ENCODE measurements at regions not wholly inside any gene's neighbourhood (a gene's known extent, or its start where the extent isn't known, plus 50 kb on each side); places are given as distances from the start of the nearest gene placed in this dataset.

DNA sequence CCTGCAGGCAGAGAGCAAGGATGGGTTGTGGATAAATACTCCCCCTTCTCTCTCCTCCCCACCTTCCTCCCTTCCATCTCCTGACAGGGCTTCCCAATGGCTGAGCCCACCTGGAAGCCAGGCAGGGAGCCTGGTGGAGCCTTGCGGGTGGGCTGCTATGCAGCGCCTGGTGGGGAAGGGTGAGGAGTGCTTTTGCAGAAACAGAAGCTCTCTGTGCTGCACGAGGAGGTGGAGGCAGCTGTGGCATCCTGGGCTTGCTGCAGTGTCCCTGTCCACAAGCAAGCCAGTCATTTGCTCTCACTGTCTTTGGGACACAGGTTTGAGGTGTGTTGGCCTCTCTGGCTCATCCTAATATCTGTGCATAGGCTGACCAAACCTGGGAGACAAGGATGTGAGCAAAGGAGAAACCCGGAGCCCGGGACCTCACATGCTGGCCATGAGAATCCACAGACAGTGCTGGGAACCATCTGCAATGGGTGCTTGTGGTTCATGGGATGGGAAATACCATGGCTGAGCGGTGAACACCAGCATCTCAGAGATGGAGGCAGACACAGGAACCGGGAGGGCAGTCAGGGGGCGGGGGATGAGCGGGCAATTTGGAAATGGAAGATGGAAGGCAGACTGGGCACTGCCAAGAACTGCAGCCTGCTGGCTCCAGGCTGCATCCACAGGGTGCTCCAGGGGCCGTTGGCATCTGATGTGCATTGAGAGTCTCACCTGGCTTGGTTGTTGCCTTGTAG is 364.2 kb downstream of the GLRX3 start:
- DNase-seq (ENCODE audit: extremely low spot score) = no peak
- no peak for TF ChIP-seq BHLHE40 (IDR thresholded peaks at IDR 0.05; ENCODE audit: borderline replicate concordance)
- TF ChIP-seq LEF1 (IDR thresholded peaks at IDR 0.05; ENCODE audit: borderline replicate concordance) = no peak
- no peak for TF ChIP-seq ARNT (IDR thresholded peaks at IDR 0.05)
- TF ChIP-seq FOXA1 (IDR thresholded peaks at IDR 0.05) = no peak
- TF ChIP-seq FOXK2 (IDR thresholded peaks at IDR 0.05) = no peak
- no peak for TF ChIP-seq NFRKB (IDR thresholded peaks at IDR 0.05)
- TF ChIP-seq CTBP1 (IDR thresholded peaks at IDR 0.05; ENCODE audit: borderline replicate concordance) = no peak
- TF ChIP-seq L3MBTL2 (conservative IDR thresholded peaks at IDR 0.05) = no peak
- no peak for TF ChIP-seq HDGF (IDR thresholded peaks at IDR 0.05; ENCODE audit: borderline replicate concordance)
- TF ChIP-seq TARDBP (IDR thresholded peaks at IDR 0.05) = no peak
- ChIA-PET CTCF (no interaction called here), POLR2A (no interaction called here)

DNA sequence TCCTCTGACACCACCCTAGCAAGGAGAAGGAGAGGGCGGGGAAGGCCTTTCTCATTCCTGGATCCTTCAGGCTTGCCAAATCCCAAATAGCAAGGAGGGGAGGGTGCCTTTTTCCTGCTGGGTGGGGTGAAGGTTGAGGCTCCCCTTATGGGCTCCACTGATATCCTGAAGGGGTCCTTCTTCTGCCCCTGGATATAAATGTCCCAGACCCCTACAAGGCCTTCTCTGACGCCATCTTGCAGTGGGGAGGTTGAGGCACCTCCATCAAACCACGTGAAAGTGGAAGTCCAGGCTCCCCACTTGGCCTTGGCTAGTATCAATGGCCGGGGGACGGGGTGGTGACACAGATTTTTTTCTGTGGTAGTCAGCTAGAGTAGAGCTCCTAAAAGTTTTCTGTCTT is 371.3 kb downstream of the GLRX3 start:
- ChIA-PET POLR2A (interaction anchor here (0.6 kb wide), 1 partner anchor 48 kb away, joined by 3 read pairs; no protein-coding TSS in a partner anchor), CTCF (no interaction called here)
- TF ChIP-seq, protein P1, sequence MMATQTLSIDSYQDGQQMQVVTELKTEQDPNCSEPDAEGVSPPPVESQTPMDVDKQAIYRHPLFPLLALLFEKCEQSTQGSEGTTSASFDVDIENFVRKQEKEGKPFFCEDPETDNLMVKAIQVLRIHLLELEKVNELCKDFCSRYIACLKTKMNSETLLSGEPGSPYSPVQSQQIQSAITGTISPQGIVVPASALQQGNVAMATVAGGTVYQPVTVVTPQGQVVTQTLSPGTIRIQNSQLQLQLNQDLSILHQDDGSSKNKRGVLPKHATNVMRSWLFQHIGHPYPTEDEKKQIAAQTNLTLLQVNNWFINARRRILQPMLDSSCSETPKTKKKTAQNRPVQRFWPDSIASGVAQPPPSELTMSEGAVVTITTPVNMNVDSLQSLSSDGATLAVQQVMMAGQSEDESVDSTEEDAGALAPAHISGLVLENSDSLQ (IDR thresholded peaks at IDR 0.05) = no peak
- TF ChIP-seq HDGF (IDR thresholded peaks at IDR 0.05; ENCODE audit: borderline replicate concordance) (no peak), FOXM1 (IDR thresholded peaks at IDR 0.05; ENCODE audit: borderline replicate concordance) (no peak), L3MBTL2 (conservative IDR thresholded peaks at IDR 0.05) (no peak), TARDBP (IDR thresholded peaks at IDR 0.05) (no peak), FOXA1 (IDR thresholded peaks at IDR 0.05) (no peak), BHLHE40 (IDR thresholded peaks at IDR 0.05; ENCODE audit: borderline replicate concordance) (no peak), LEF1 (IDR thresholded peaks at IDR 0.05; ENCODE audit: borderline replicate concordance) (no peak), NFRKB (IDR thresholded peaks at IDR 0.05) (no peak), ELF4 (IDR thresholded peaks at IDR 0.05) (no peak), SUZ12 (IDR thresholded peaks at IDR 0.05) (no peak), FOXK2 (IDR thresholded peaks at IDR 0.05) (no peak), ZNF384 (IDR thresholded peaks at IDR 0.05) (no peak), CTBP1 (IDR thresholded peaks at IDR 0.05; ENCODE audit: borderline replicate concordance) (no peak), SP1 (IDR thresholded peaks at IDR 0.05) (no peak), ARNT (IDR thresholded peaks at IDR 0.05) (no peak)
- no peak for DNase-seq (ENCODE audit: extremely low spot score)

DNA sequence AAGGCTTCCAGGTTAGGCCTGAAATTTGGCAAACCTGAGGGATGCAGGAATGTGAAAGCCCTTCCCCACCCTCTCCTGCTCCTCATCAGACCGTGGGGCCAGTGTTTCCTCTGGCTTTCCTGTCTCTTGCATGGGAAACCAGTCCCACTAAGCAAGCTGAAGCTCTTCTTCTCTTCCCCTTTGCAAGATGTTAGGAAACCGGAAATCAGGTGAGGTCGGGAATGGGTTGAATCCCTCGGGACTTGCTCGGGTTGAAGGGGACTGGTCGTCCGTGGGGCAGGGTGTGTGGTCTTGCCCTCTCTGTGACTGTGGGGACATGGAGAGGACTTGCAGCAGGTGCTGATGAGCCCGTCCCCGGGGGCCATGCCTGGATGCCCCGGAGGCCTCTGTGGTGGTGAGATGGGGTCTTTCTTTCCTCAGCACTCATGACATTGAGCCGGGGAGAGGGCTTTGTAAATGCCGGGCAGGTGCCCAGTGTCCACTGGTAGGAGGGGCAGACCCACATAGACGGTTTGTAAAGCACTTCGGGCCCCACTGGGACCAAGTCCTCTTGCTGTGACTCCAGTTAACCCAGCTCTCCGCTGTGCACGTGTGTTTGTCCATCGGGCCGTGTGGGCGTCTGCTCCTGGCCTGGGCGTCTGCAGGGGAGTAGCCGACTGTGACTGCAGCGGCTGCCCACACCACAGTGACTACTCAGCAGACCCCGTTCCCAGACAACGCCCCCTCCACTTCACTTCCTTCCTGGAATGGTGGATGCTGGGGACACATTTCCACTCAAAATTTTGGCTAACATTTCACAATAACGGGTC is 373.9 kb downstream of the GLRX3 start:
- no peak for TF ChIP-seq ELF4 (IDR thresholded peaks at IDR 0.05)
- TF ChIP-seq CTBP1 (IDR thresholded peaks at IDR 0.05; ENCODE audit: borderline replicate concordance) = no peak
- TF ChIP-seq FOXM1 (IDR thresholded peaks at IDR 0.05; ENCODE audit: borderline replicate concordance) = no peak
- no peak for TF ChIP-seq HDGF (IDR thresholded peaks at IDR 0.05; ENCODE audit: borderline replicate concordance)
- TF ChIP-seq BHLHE40 (IDR thresholded peaks at IDR 0.05; ENCODE audit: borderline replicate concordance) = no peak
- TF ChIP-seq SUZ12 (IDR thresholded peaks at IDR 0.05) = no peak
- TF ChIP-seq ZNF384 (IDR thresholded peaks at IDR 0.05) = no peak
- TF ChIP-seq NFRKB (IDR thresholded peaks at IDR 0.05) = no peak
- TF ChIP-seq, protein P1 (IDR thresholded peaks at IDR 0.05) = no peak
- no peak for TF ChIP-seq TARDBP (IDR thresholded peaks at IDR 0.05)
- no peak for TF ChIP-seq LEF1 (IDR thresholded peaks at IDR 0.05; ENCODE audit: borderline replicate concordance)
- TF ChIP-seq SP1 (IDR thresholded peaks at IDR 0.05) = no peak
- TF ChIP-seq FOXK2 (IDR thresholded peaks at IDR 0.05) = no peak
- TF ChIP-seq ARNT (IDR thresholded peaks at IDR 0.05) = no peak
- no peak for TF ChIP-seq L3MBTL2 (conservative IDR thresholded peaks at IDR 0.05)
- TF ChIP-seq FOXA1 (IDR thresholded peaks at IDR 0.05) = no peak
- DNase-seq (ENCODE audit: extremely low spot score) = no peak
- ChIA-PET CTCF (no interaction called here), POLR2A (no interaction called here)

DNA sequence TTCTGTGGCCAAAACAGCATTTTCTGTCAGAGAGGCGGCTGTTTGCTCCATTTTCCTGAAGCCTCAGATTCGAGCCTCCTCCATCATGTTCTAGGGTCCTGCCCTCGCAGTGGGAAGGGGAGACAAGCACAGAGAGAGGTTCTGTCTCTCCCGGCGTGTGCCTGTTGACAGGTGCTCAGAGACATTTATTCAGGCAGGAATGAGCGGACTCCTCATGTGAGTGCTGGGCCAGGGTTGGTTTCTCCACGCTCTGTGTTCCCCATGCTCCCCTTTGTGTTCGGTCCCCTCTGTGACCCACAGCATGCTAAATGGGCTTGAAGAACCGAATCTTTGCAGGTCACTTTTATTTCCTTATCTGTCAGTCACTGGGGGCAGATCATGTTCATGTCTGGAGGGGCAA is 374.6 kb downstream of the GLRX3 start:
- CTCF ChIA-PET = no interaction called here
- TF ChIP-seq FOXK2 (IDR thresholded peaks at IDR 0.05) = no peak
- TF ChIP-seq BHLHE40 (IDR thresholded peaks at IDR 0.05; ENCODE audit: borderline replicate concordance) = no peak
- no peak for TF ChIP-seq L3MBTL2 (conservative IDR thresholded peaks at IDR 0.05)
- TF ChIP-seq ARNT (IDR thresholded peaks at IDR 0.05) = no peak
- TF ChIP-seq LEF1 (IDR thresholded peaks at IDR 0.05; ENCODE audit: borderline replicate concordance) = no peak
- TF ChIP-seq SUZ12 (IDR thresholded peaks at IDR 0.05) = no peak
- no peak for TF ChIP-seq CTBP1 (IDR thresholded peaks at IDR 0.05; ENCODE audit: borderline replicate concordance)
- TF ChIP-seq FOXM1 (IDR thresholded peaks at IDR 0.05; ENCODE audit: borderline replicate concordance) = no peak
- TF ChIP-seq NFRKB (IDR thresholded peaks at IDR 0.05) = no peak
- TF ChIP-seq, protein P1 (IDR thresholded peaks at IDR 0.05) = no peak
- TF ChIP-seq SP1 (IDR thresholded peaks at IDR 0.05) = no peak
- no peak for TF ChIP-seq FOXA1 (IDR thresholded peaks at IDR 0.05)
- TF ChIP-seq ELF4 (IDR thresholded peaks at IDR 0.05) = no peak
- POLR2A ChIA-PET = no interaction called here
- no peak for DNase-seq (ENCODE audit: extremely low spot score)

DNA sequence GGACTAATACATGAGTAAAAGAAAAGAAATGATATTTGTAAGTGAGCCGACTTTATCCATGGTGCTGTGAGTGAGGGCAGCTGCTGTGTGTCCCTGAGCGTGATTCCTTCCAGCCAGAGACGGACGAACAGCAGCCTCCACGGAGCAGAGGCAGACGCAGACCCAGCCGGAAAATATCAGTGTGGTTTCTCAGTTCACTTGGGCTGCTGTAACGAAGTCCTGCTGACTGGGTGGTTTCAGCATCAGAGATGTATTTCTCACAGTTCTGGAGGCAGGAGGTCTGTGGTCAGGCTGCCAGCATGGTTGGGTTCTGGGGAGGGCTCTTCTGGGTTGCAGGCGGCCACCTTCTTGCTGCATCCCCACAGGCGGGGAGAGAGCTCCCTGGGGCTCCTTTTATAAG is 375.6 kb downstream of the GLRX3 start:
- CTCF ChIA-PET = no interaction called here
- TF ChIP-seq, protein P1 (IDR thresholded peaks at IDR 0.05) = no peak
- TF ChIP-seq FOXA1 (IDR thresholded peaks at IDR 0.05) = no peak
- TF ChIP-seq TARDBP (IDR thresholded peaks at IDR 0.05) = no peak
- TF ChIP-seq ZNF384 (IDR thresholded peaks at IDR 0.05) = no peak
- TF ChIP-seq HDGF (IDR thresholded peaks at IDR 0.05; ENCODE audit: borderline replicate concordance) = no peak
- no peak for TF ChIP-seq ELF4 (IDR thresholded peaks at IDR 0.05)
- TF ChIP-seq CTBP1 (IDR thresholded peaks at IDR 0.05; ENCODE audit: borderline replicate concordance) = no peak
- no peak for TF ChIP-seq LEF1 (IDR thresholded peaks at IDR 0.05; ENCODE audit: borderline replicate concordance)
- TF ChIP-seq NFRKB (IDR thresholded peaks at IDR 0.05) = no peak
- no peak for TF ChIP-seq FOXM1 (IDR thresholded peaks at IDR 0.05; ENCODE audit: borderline replicate concordance)
- DNase-seq (ENCODE audit: extremely low spot score) = no peak
- POLR2A ChIA-PET = no interaction called here

Data from HEK293T (cell line).